IPS-NIHi7 (cell line): ENCODE measurements at regions not wholly inside any gene's neighbourhood (a gene's known extent, or its start where the extent isn't known, plus 50 kb on each side); places are given as distances from the start of the nearest gene placed in this dataset.

ENCODE experiments used
- DNase-seq: peaks from one replicate; pipeline ENCODE4 v3.0.0; 2012; ENCODE audit warnings: mixed read lengths; ENCODE audit errors: extremely low spot score

GRCh38 chr1:106676021-106676420, 380.5 kb upstream of the PRMT6 start:
- DNase-seq = no peak

- DNase-seq = no peak
Observed at GRCh38 chr1:106677181-106677580, 379.3 kb upstream of the PRMT6 start.

GRCh38 chr1:106677721-106678120, 378.8 kb upstream of the PRMT6 start:
- DNase-seq = no peak

- no peak for DNase-seq
Observed at GRCh38 chr1:106678279-106679050, 378.0 kb upstream of the PRMT6 start.

- no peak for DNase-seq
Observed at GRCh38 chr1:106680216-106680615, 376.3 kb upstream of the PRMT6 start.

- DNase-seq = no peak
Observed at GRCh38 chr1:106680776-106681344, 375.6 kb upstream of the PRMT6 start.

GRCh38 chr1:106681939-106682522, 374.4 kb upstream of the PRMT6 start:
- DNase-seq = no peak

GRCh38 chr1:106688446-106688845, 368.0 kb upstream of the PRMT6 start:
- DNase-seq = no peak

GRCh38 chr1:106698660-106699059, 357.8 kb upstream of the PRMT6 start:
- no peak for DNase-seq

GRCh38 chr1:106699433-106699832, 357.0 kb upstream of the PRMT6 start:
- DNase-seq = no peak

- DNase-seq = no peak
Observed at GRCh38 chr1:106700211-106700610, 356.3 kb upstream of the PRMT6 start.

- no peak for DNase-seq
Observed at GRCh38 chr1:106705971-106706370, 350.5 kb upstream of the PRMT6 start.

GRCh38 chr1:106717591-106717990, 338.9 kb upstream of the PRMT6 start:
- DNase-seq = no peak

- DNase-seq = no peak
Observed at GRCh38 chr1:106721790-106722189, 334.7 kb upstream of the PRMT6 start.

- DNase-seq = no peak
Observed at GRCh38 chr1:106722466-106722865, 334.0 kb upstream of the PRMT6 start.

- no peak for DNase-seq
Observed at GRCh38 chr1:106727171-106727570, 329.3 kb upstream of the PRMT6 start.

GRCh38 chr1:106746448-106747085, 309.9 kb upstream of the PRMT6 start:
- no peak for DNase-seq

- DNase-seq = no peak
Observed at GRCh38 chr1:106747232-106747631, 309.2 kb upstream of the PRMT6 start.

- no peak for DNase-seq
Observed at GRCh38 chr1:106747791-106748190, 308.7 kb upstream of the PRMT6 start.

- no peak for DNase-seq
Observed at GRCh38 chr1:106748606-106749005, 307.9 kb upstream of the PRMT6 start.

GRCh38 chr1:106749491-106749890, 307.0 kb upstream of the PRMT6 start:
- DNase-seq = no peak

- DNase-seq = no peak
Observed at GRCh38 chr1:106749906-106750305, 306.6 kb upstream of the PRMT6 start.

GRCh38 chr1:106751002-106751401, 305.5 kb upstream of the PRMT6 start:
- no peak for DNase-seq
